ENCODE measurements at regions not wholly inside any gene's neighbourhood (a gene's known extent, or its start where the extent isn't known, plus 50 kb on each side); places are given as distances from the start of the nearest gene placed in this dataset.

DNA sequence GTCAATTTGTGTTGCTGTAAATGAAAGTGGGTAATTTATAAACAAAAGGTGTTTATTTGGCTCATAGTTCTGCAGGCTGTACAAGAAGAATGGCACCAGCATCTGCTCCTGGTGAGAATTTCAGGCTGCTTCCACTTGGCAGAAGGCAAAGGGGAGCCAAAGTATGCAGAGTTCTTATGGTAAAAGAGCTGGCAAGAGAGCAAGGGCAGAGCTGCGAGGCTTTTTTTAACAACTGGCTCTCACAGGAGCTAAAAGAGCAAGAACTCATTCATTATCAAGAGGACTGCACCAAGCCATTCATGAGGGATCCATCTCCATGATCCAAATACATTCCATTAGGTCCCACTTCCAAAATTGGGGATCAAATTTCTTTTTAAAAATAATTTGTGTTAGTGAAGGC lies 1712.7 kb downstream of the SLITRK5 start (continued):
- TF ChIP-seq, protein P1, sequence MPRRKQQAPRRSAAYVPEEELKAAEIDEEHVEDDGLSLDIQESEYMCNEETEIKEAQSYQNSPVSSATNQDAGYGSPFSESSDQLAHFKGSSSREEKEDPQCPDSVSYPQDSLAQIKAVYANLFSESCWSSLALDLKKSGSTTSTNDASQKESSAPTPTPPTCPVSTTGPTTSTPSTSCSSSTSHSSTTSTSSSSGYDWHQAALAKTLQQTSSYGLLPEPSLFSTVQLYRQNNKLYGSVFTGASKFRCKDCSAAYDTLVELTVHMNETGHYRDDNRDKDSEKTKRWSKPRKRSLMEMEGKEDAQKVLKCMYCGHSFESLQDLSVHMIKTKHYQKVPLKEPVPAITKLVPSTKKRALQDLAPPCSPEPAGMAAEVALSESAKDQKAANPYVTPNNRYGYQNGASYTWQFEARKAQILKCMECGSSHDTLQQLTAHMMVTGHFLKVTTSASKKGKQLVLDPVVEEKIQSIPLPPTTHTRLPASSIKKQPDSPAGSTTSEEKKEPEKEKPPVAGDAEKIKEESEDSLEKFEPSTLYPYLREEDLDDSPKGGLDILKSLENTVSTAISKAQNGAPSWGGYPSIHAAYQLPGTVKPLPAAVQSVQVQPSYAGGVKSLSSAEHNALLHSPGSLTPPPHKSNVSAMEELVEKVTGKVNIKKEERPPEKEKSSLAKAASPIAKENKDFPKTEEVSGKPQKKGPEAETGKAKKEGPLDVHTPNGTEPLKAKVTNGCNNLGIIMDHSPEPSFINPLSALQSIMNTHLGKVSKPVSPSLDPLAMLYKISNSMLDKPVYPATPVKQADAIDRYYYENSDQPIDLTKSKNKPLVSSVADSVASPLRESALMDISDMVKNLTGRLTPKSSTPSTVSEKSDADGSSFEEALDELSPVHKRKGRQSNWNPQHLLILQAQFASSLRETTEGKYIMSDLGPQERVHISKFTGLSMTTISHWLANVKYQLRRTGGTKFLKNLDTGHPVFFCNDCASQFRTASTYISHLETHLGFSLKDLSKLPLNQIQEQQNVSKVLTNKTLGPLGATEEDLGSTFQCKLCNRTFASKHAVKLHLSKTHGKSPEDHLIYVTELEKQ (CRISPR knock-in tag; IDR thresholded peaks at IDR 0.05): no peak
- TF ChIP-seq PYGO2 (tag; IDR thresholded peaks at IDR 0.05) (no peak), DDX20 (tag; IDR thresholded peaks at IDR 0.05; ENCODE audit: low read depth) (no peak), RAD21 (CRISPR knock-in tag; conservative IDR thresholded peaks at IDR 0.05 in 1 of 2, IDR thresholded peaks at IDR 0.05 in 1 of 2) (no peak), TSC22D4 (tag; IDR thresholded peaks at IDR 0.05) (no peak), ZNF41 (CRISPR knock-in tag; conservative IDR thresholded peaks at IDR 0.05) (no peak), SUPT5H (IDR thresholded peaks at IDR 0.05) (no peak), DLX4 (CRISPR knock-in tag; IDR thresholded peaks at IDR 0.05) (no peak)

All from K562 (cell line).